ENCODE measurements at regions not wholly inside any gene's neighbourhood (a gene's known extent, or its start where the extent isn't known, plus 50 kb on each side); places are given as distances from the start of the nearest gene placed in this dataset.

DNA sequence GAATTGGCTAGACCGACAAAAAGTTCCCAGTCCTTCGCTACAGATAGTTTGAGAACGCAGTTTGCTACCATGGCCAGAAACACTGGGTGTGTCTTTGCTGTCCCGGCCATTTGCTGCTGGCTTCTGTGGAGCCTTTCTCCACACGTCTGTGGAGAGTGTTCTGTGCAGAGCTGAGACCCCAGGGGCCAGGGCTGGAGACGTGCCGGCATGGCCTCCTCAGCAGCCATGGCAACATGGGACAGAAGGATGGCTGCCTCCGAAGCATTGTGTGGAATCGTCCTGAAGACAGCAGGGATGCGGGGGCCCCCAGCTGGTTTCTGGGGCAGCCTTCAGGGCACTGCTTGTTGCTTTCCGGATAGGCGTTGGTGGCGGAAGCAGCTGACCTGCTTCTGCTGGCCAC is 142.8 kb downstream of the GADD45G start:
- TF ChIP-seq POLR2A (IDR thresholded peaks at IDR 0.05) (no peak), CTCF (IDR thresholded peaks at IDR 0.05) (no peak), EP300 (IDR thresholded peaks at IDR 0.05) (no peak), POLR2AphosphoS5 (IDR thresholded peaks at IDR 0.05) (no peak)

All from suprapubic skin (tissue), 4 donors.